Endothelial cell of umbilical vein (primary cell): ENCODE measurements at regions not wholly inside any gene's neighbourhood (a gene's known extent, or its start where the extent isn't known, plus 50 kb on each side); places are given as distances from the start of the nearest gene placed in this dataset.
"Not testable (repeated sequence)": the region's sequence is repeated elsewhere in the genome, so short reads cannot be mapped to it uniquely, and the experiment has no call there.

Source experiments
- CTCF ChIP-seq, 2 donors: IDR thresholded peaks; 1 replicate in 1 of 2; 2 replicates in 1 of 2; pipeline ENCODE4 v1.5.1; 2011; ENCODE audit warnings: low read length in 2 of 2, mild to moderate bottlenecking in 2 of 2, moderate library complexity in 2 of 2, control low read depth in 1 of 2, inconsistent platforms in 1 of 2, low read depth in 1 of 2; ENCODE audit not compliant: insufficient read depth in 1 of 2; ENCODE audit errors: extremely low read depth in 1 of 2
- EZH2 ChIP-seq: IDR thresholded peaks from 2 replicates; pipeline ENCODE4 v1.6.1; 2012; ENCODE audit warnings: borderline replicate concordance, low read depth, mild to moderate bottlenecking, moderate library complexity, low read length, inconsistent platforms; ENCODE audit not compliant: severe bottlenecking
- GATA2 ChIP-seq: IDR thresholded peaks from 2 replicates; pipeline ENCODE4 v1.7.0; 2011; ENCODE audit warnings: low read depth, mild to moderate bottlenecking, moderate library complexity, mixed read lengths, low read length; ENCODE audit not compliant: insufficient read length, insufficient read depth
- JUN ChIP-seq: IDR thresholded peaks from 2 replicates; pipeline ENCODE4 v1.6.1; 2011; ENCODE audit warnings: borderline replicate concordance, low read depth; ENCODE audit not compliant: insufficient read length, insufficient read depth
- MYC ChIP-seq: IDR thresholded peaks from one replicate; pipeline ENCODE4 v1.6.1; 2011; ENCODE audit warnings: mild to moderate bottlenecking, low read depth, low read length
- POLR2A ChIP-seq: IDR thresholded peaks from 2 replicates; pipeline ENCODE4 v1.6.1; 2012; ENCODE audit warnings: low read depth, mild to moderate bottlenecking, control low read depth, low read length

- TF ChIP-seq CTCF (IDR thresholded peaks at IDR 0.05; ENCODE audit: extremely low read depth in 1 of 2, insufficient read depth in 1 of 2, low read depth in 1 of 2, low read length in 2 of 2); POLR2A; MYC; JUN; EZH2; GATA2: not testable (repeated sequence)
Measured at GRCh38 chr15:20288800-20289537, 252.6 kb downstream of the GOLGA6L6 start.
